GM23338 (cell line): ENCODE measurements at regions not wholly inside any gene's neighbourhood (a gene's known extent, or its start where the extent isn't known, plus 50 kb on each side); places are given as distances from the start of the nearest gene placed in this dataset.

Experiments
- CREB1 ChIP-seq: fragments of 250-450 bp; sonication (Bioruptor Pico); IDR thresholded peaks from 2 replicates; pipeline ENCODE4 v1.5.0; 2020; ENCODE audit warnings: low read depth, mild to moderate bottlenecking, moderate library complexity
- EZH2 ChIP-seq: fragments of 200-600 bp; sonication (generic); IDR thresholded peaks from one replicate; pipeline ENCODE4 v1.8.0; 2017; ENCODE audit warnings: antibody characterized with exemption, mild to moderate bottlenecking, low read depth; ENCODE audit not compliant: unreplicated experiment
- EZH2phosphoT487 ChIP-seq: fragments of 200-600 bp; sonication (generic); IDR thresholded peaks from one replicate; pipeline ENCODE4 v1.8.1; 2018; ENCODE audit warnings: antibody characterized with exemption; ENCODE audit not compliant: unreplicated experiment
- POLR2AphosphoS5 ChIP-seq: IDR thresholded peaks from 2 replicates; pipeline ENCODE4 v1.6.1; 2016; ENCODE audit warnings: antibody characterized with exemption, low read depth
- ZNF331 ChIP-seq: fragments of 250-450 bp; sonication (Bioruptor Pico); IDR thresholded peaks from 2 replicates; pipeline ENCODE4 v1.5.0; 2020; ENCODE audit warnings: low read depth, mild to moderate bottlenecking, moderate library complexity
- TF ChIP-seq, protein P1 (sequence below), 2 experiments: fragments of 200-600 bp in 1 of 2; sonication (generic) in 1 of 2; conservative IDR thresholded peaks; 2 replicates each; pipeline versions ENCODE4 v1.5.1 to v1.6.1; 2016 to 2017; ENCODE audit warnings: antibody characterized with exemption in 2 of 2, low read depth in 2 of 2, mild to moderate bottlenecking in 2 of 2, moderate library complexity in 1 of 2

DNA sequence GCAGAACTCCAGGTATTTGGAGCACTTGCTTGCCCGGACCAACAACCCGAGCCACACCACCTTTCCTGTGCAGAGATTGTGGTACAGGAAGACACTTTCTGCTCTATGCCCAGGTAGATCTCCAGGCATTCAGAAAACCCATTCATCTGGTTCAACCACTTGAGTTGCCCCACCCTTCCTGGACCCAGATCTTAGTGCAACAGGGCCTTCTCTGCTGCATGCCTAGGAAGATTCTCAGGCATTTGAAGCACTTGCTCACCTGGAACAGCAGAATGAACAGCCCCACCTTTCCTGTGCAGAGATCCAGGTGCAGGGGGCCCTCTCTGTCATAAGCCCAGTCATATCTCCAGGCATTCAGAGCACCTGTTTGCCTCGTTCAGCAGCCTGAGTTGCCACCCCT is 412.8 kb upstream of the MGAT4C start:
- TF ChIP-seq CREB1 (no peak), POLR2AphosphoS5 (no peak), EZH2 (no peak), EZH2phosphoT487 (no peak), ZNF331 (CRISPR knock-in tag) (no peak)
- TF ChIP-seq, protein P1, sequence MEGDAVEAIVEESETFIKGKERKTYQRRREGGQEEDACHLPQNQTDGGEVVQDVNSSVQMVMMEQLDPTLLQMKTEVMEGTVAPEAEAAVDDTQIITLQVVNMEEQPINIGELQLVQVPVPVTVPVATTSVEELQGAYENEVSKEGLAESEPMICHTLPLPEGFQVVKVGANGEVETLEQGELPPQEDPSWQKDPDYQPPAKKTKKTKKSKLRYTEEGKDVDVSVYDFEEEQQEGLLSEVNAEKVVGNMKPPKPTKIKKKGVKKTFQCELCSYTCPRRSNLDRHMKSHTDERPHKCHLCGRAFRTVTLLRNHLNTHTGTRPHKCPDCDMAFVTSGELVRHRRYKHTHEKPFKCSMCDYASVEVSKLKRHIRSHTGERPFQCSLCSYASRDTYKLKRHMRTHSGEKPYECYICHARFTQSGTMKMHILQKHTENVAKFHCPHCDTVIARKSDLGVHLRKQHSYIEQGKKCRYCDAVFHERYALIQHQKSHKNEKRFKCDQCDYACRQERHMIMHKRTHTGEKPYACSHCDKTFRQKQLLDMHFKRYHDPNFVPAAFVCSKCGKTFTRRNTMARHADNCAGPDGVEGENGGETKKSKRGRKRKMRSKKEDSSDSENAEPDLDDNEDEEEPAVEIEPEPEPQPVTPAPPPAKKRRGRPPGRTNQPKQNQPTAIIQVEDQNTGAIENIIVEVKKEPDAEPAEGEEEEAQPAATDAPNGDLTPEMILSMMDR (conservative IDR thresholded peaks at IDR 0.05; ENCODE audit: low read depth in 2 of 2) = no peak
